Panc1 (cell line): ENCODE measurements at regions not wholly inside any gene's neighbourhood (a gene's known extent, or its start where the extent isn't known, plus 50 kb on each side); places are given as distances from the start of the nearest gene placed in this dataset.

ENCODE experiments used
- ATAC-seq: fragments of 200-7000 bp; cut with Tn5 transposase; 2 replicates; pipeline ENCODE4 v1.9.1; 2020; ENCODE audit warnings: mild to moderate bottlenecking, moderate library complexity
- BruUV-seq: library from RNA; stranded (reverse); fragments of 400-500 nt; replicated peaks from 2 replicates; lab custom pipeline; 2021; lab: Mats Ljungman, UMichigan
- CTCF ChIA-PET: fragments of 300-600 bp; sonication (Branson Sonifier 250); formaldehyde crosslinking; loops from one replicate; lab custom pipeline; 2022; ENCODE audit warnings: antibody characterized with exemption; lab: Charles Lee
- POLR2A ChIA-PET: fragments of 300-600 bp; sonication (Branson Sonifier 250); formaldehyde crosslinking; loops from one replicate; lab custom pipeline; 2022; ENCODE audit warnings: antibody characterized with exemption; lab: Charles Lee
- DNase-seq: peaks from one replicate; pipeline ENCODE4 v3.0.0-alpha.2; 2010; ENCODE audit warnings: low read depth, low spot score
- H3K27ac ChIP-seq: 2 replicates; pipeline ENCODE4 v1.5.1; 2011; ENCODE audit warnings: mild to moderate bottlenecking, low read length, inconsistent platforms
- H3K27me3 ChIP-seq: fragments of 200-500 bp; sonication (Bioruptor generic); 2 replicates; pipeline ENCODE4 v1.6.0; 2014; ENCODE audit warnings: low read length, inconsistent platforms; ENCODE audit not compliant: control insufficient read depth, insufficient read depth
- H3K36me3 ChIP-seq: fragments of 200-500 bp; sonication (Bioruptor generic); 2 replicates; pipeline ENCODE4 v1.5.1; 2014; ENCODE audit warnings: inconsistent platforms, mild to moderate bottlenecking, low read length, moderate library complexity; ENCODE audit not compliant: control insufficient read depth, insufficient read depth
- H3K4me1 ChIP-seq: 2 replicates; pipeline ENCODE4 v1.5.1; 2011; ENCODE audit warnings: inconsistent platforms, mild to moderate bottlenecking, low read length, moderate library complexity; ENCODE audit not compliant: control insufficient read depth, insufficient read depth
- H3K4me3 ChIP-seq, 2 experiments: 2 replicates each; pipeline ENCODE4 v1.5.1; 2011 to 2012; ENCODE audit warnings: low read depth in 2 of 2, low read length in 2 of 2, mild to moderate bottlenecking in 2 of 2, inconsistent platforms in 1 of 2, moderate library complexity in 1 of 2
- H3K9me3 ChIP-seq: fragments of 200-500 bp; sonication (Bioruptor generic); 2 replicates; pipeline ENCODE4 v1.5.1; 2014; ENCODE audit warnings: low read depth, mild to moderate bottlenecking, inconsistent platforms, low read length, moderate library complexity; ENCODE audit not compliant: control insufficient read depth, insufficient read depth
- POLR2AphosphoS5 ChIP-seq: IDR thresholded peaks from 2 replicates; pipeline ENCODE4 v1.6.1; 2012; ENCODE audit warnings: mild to moderate bottlenecking, low read depth, low read length, moderate library complexity
- SIN3A ChIP-seq: IDR thresholded peaks from 2 replicates; pipeline ENCODE4 v1.6.1; 2012; ENCODE audit warnings: low read depth, mild to moderate bottlenecking, low read length, moderate library complexity, borderline replicate concordance; ENCODE audit not compliant: insufficient read depth
- TCF7L2 ChIP-seq: IDR thresholded peaks from 2 replicates; pipeline ENCODE4 v1.6.1; 2011; ENCODE audit warnings: mild to moderate bottlenecking, low read depth, low read length, inconsistent platforms
- in situ Hi-C: cut with HindIII; loops from 2 replicates; pipeline ENCODE4 v1.10.0; 2016; ENCODE audit warnings: low sequenced_read_pairs, low pct_unique_long_range_greater_than_20kb
- intact Hi-C: fragments of 100-400 bp; cut with micrococcal nuclease; formaldehyde crosslinking; loops from one replicate; pipeline ENCODE4 v1.10.0; 2022; ENCODE audit not compliant: unreplicated experiment
- TF ChIP-seq, protein P1 (sequence below), 2 experiments: IDR thresholded peaks; 2 replicates each; pipeline ENCODE4 v1.6.1; 2011 to 2012; ENCODE audit warnings: low read depth in 2 of 2, control low read depth in 1 of 2, low read length in 1 of 2, mild to moderate bottlenecking in 1 of 2, moderate library complexity in 1 of 2; ENCODE audit not compliant: insufficient read depth in 1 of 2
- TF ChIP-seq, protein P2 (sequence below): fragments of 450-650 bp; IDR thresholded peaks from 2 replicates; pipeline ENCODE4 v1.5.1; 2017; ENCODE audit warnings: mild to moderate bottlenecking

DNA sequence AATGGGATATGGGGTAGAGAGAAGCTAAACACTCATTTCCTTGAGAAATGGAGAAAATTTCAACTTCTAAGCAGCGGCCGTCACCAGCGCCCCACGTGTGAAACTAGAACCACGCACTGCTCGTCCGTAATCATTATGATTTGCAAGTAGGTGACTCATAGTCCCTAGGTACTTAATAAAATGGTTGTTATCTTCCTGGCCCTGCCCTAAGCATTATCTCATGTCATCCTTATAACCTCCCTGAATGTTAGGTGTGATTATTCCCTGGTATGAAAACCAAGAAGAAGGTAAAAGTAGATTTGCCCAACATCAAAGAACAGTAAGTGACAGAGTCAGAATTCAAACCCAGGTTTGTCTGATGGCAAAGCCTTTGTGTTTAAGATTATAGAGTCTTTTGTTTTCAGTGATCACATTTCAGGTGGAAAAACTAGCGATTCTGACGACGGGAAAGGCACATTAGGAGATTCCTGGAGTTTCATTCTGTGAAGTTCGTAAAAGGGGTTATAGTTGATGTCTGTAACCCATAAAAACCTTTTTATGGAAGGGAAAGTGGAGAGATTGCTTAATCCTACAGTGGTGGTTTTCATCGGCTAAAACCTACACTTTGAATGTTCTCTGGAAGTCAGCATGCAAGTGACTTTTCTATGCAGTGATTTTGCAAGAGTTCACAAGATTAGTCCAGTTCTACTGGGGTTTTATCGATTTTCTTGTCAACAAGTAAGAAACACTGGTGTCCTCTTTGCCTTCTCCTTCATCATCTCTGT lies 202.9 kb upstream of the WWC1 start:
- intact Hi-C loops: no loop called here
- no peaks in the 10 kb centered on the region; the same call in 1 of the 2 replicates for H3K4me1 ChIP-seq
- H3K27me3 ChIP-seq: 0 out of 2 replicates have a peak, but pooled peaks cover 4% of the 10 kb centered on the region
- ATAC-seq (no peak), DNase-seq (no peak)
- in situ Hi-C loops: no loop called here
- ChIA-PET CTCF (no interaction called here), POLR2A (no interaction called here)
- TF ChIP-seq, protein P1, sequence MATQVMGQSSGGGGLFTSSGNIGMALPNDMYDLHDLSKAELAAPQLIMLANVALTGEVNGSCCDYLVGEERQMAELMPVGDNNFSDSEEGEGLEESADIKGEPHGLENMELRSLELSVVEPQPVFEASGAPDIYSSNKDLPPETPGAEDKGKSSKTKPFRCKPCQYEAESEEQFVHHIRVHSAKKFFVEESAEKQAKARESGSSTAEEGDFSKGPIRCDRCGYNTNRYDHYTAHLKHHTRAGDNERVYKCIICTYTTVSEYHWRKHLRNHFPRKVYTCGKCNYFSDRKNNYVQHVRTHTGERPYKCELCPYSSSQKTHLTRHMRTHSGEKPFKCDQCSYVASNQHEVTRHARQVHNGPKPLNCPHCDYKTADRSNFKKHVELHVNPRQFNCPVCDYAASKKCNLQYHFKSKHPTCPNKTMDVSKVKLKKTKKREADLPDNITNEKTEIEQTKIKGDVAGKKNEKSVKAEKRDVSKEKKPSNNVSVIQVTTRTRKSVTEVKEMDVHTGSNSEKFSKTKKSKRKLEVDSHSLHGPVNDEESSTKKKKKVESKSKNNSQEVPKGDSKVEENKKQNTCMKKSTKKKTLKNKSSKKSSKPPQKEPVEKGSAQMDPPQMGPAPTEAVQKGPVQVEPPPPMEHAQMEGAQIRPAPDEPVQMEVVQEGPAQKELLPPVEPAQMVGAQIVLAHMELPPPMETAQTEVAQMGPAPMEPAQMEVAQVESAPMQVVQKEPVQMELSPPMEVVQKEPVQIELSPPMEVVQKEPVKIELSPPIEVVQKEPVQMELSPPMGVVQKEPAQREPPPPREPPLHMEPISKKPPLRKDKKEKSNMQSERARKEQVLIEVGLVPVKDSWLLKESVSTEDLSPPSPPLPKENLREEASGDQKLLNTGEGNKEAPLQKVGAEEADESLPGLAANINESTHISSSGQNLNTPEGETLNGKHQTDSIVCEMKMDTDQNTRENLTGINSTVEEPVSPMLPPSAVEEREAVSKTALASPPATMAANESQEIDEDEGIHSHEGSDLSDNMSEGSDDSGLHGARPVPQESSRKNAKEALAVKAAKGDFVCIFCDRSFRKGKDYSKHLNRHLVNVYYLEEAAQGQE (IDR thresholded peaks at IDR 0.05; ENCODE audit: insufficient read depth in 1 of 2, low read depth in 2 of 2, low read length in 1 of 2): no peak
- TF ChIP-seq, protein P2, sequence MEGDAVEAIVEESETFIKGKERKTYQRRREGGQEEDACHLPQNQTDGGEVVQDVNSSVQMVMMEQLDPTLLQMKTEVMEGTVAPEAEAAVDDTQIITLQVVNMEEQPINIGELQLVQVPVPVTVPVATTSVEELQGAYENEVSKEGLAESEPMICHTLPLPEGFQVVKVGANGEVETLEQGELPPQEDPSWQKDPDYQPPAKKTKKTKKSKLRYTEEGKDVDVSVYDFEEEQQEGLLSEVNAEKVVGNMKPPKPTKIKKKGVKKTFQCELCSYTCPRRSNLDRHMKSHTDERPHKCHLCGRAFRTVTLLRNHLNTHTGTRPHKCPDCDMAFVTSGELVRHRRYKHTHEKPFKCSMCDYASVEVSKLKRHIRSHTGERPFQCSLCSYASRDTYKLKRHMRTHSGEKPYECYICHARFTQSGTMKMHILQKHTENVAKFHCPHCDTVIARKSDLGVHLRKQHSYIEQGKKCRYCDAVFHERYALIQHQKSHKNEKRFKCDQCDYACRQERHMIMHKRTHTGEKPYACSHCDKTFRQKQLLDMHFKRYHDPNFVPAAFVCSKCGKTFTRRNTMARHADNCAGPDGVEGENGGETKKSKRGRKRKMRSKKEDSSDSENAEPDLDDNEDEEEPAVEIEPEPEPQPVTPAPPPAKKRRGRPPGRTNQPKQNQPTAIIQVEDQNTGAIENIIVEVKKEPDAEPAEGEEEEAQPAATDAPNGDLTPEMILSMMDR: no peak
- TF ChIP-seq TCF7L2: 0 out of 2 replicates have a peak, but pooled peaks have one; percentile 13
- no peaks in the 10 kb centered on the region for H3K36me3 ChIP-seq
- no peak overlapping the region for H3K27ac ChIP-seq
- BruUV-seq: no TSS peak
- H3K4me3 ChIP-seq: no peak overlapping the region
- H3K9me3 ChIP-seq: no peaks in the 10 kb centered on the region

DNA sequence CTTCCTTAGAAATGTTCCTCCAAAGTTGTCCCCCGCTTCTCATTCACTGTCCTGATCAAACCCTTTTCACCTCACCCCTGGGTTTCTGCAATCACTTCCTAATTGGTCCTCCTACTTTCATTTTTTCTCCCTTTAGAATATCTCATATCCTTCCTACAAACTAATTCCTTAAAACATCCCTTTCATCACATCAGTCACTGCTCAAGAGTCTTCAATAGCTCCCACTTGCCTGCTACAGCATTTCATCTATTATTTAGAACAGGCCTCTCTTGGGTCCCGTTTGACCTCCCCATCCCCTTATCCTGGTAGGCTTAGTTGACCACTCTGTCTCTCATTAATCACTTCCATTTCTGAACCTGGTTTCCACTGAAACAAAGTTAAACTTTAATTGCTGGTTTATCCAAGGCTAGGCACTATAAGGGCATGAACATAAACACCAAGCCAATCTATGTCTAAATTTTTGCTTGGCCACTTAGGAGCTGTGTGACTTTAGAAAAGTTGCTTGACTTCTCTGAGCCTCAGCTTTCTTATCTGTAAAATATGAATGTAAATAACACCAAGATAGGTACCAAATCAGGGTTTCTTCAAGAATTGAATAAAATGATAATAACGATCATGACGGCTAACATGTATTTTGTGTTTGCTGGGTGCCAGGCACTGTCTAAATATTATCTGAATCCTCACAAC lies 202.1 kb upstream of the WWC1 start:
- POLR2A ChIA-PET: no interaction called here

More for the DNA sequence above, 202.1 kb upstream of the WWC1 start:
- TF ChIP-seq POLR2AphosphoS5 (no peak), TCF7L2 (no peak), SIN3A (no peak)
- TF ChIP-seq, protein P2: no peak
- TF ChIP-seq, protein P1 (IDR thresholded peaks at IDR 0.05; ENCODE audit: insufficient read depth in 1 of 2, low read depth in 2 of 2, low read length in 1 of 2): no peak
- CTCF ChIA-PET: no interaction called here
- no peaks in the 10 kb centered on the region for H3K9me3 ChIP-seq
- no peak for ATAC-seq
- H3K27ac ChIP-seq: no peak overlapping the region
- H3K4me3 ChIP-seq: no peak overlapping the region
- no peak for DNase-seq
- BruUV-seq: no TSS peak
- H3K27me3 ChIP-seq: 0 out of 2 replicates have a peak, but pooled peaks cover 4% of the 10 kb centered on the region
- no peaks in the 10 kb centered on the region for H3K36me3 ChIP-seq
- intact Hi-C loops: no loop called here
- in situ Hi-C loops: no loop called here
- H3K4me1 ChIP-seq: no peaks in the 10 kb centered on the region; the same call in 1 of the 2 replicates
